Osteoblast (primary cell): ENCODE measurements at regions not wholly inside any gene's neighbourhood (a gene's known extent, or its start where the extent isn't known, plus 50 kb on each side); places are given as distances from the start of the nearest gene placed in this dataset.
A peak's percentile ranks its signal among the peaks of the same experiment; 100 is the strongest.
"Not testable (repeated sequence)": the region's sequence is repeated elsewhere in the genome, so short reads cannot be mapped to it uniquely, and the experiment has no call there.

Experiments used
- DNase-seq: peaks from one replicate; pipeline ENCODE4 v3.0.0; 2011; ENCODE audit warnings: low spot score, mixed read lengths; ENCODE audit not compliant: insufficient read length; ENCODE audit errors: missing footprints
- H2AFZ ChIP-seq: 2 replicates; pipeline ENCODE4 v1.6.0; 2011; ENCODE audit warnings: mild to moderate bottlenecking, low read length
- H3K27ac ChIP-seq: 2 replicates; pipeline ENCODE4 v1.5.1; 2011; ENCODE audit warnings: mild to moderate bottlenecking, low read depth, low read length, moderate library complexity
- H3K27me3 ChIP-seq: 2 replicates; pipeline ENCODE4 v1.6.0; 2012; ENCODE audit warnings: mild to moderate bottlenecking, control low read depth, inconsistent platforms, low read length, moderate library complexity; ENCODE audit not compliant: insufficient read depth
- H3K36me3 ChIP-seq: 2 replicates; pipeline ENCODE4 v1.5.1; 2011; ENCODE audit warnings: mild to moderate bottlenecking, low read length, control low read depth, moderate library complexity; ENCODE audit not compliant: insufficient read depth
- H3K4me1 ChIP-seq: 2 replicates; pipeline ENCODE4 v1.5.1; 2011; ENCODE audit warnings: mild to moderate bottlenecking, low read length, control low read depth, moderate library complexity; ENCODE audit not compliant: insufficient read depth
- H3K4me2 ChIP-seq: 2 replicates; pipeline ENCODE4 v1.6.0; 2011; ENCODE audit warnings: mild to moderate bottlenecking, low read length; ENCODE audit not compliant: insufficient read depth
- H3K4me3 ChIP-seq: fragments of 200-600 bp; sonication (generic); 3 replicates; pipeline ENCODE4 v1.5.1; 2012; ENCODE audit warnings: mild to moderate bottlenecking, low read length, inconsistent platforms; ENCODE audit not compliant: insufficient read depth
- H3K79me2 ChIP-seq: 2 replicates; pipeline ENCODE4 v1.6.0; 2012; ENCODE audit warnings: mild to moderate bottlenecking, low read length, control low read depth, inconsistent platforms; ENCODE audit not compliant: insufficient read depth
- H3K9me3 ChIP-seq: 2 replicates; pipeline ENCODE4 v1.5.1; 2011; ENCODE audit warnings: low read depth, low read length, control low read depth
- H4K20me1 ChIP-seq: 2 replicates; pipeline ENCODE4 v1.6.0; 2012; ENCODE audit warnings: mild to moderate bottlenecking, low read length, control low read depth; ENCODE audit not compliant: insufficient read depth
- TF ChIP-seq, protein P1 (sequence below): IDR thresholded peaks from 2 replicates; pipeline ENCODE4 v1.5.1; 2011; ENCODE audit warnings: mild to moderate bottlenecking, low read depth, low read length, moderate library complexity; ENCODE audit errors: extremely low read depth

DNA sequence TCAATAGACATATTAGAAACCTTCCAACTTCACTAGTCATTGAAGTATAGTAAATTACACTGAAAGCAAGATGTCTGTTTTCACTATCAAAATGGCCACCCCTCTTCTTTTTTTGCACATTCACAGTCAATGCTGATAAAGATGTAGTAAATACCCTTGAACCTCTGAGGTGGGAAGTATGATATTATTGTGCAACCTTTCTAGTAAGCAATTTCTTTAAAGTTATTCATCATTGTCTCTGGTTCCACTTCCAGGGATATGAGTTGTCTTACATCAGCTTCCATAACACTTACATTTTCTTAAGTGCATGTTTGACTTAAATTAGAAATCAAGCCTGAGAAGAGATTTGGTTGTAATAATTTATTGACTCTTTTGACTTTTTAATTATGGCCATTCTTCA, 453.9 kb upstream of the MGAT4C start:
- no peak overlapping the region for H3K4me2 ChIP-seq
- H2AFZ ChIP-seq: no peak overlapping the region
- no peaks in the 10 kb centered on the region for H3K27me3 ChIP-seq
- peaks cover 2% of the 10 kb centered on the region for H3K9me3 ChIP-seq
- H3K79me2 ChIP-seq: no peaks in the 10 kb centered on the region
- TF ChIP-seq, protein P1, sequence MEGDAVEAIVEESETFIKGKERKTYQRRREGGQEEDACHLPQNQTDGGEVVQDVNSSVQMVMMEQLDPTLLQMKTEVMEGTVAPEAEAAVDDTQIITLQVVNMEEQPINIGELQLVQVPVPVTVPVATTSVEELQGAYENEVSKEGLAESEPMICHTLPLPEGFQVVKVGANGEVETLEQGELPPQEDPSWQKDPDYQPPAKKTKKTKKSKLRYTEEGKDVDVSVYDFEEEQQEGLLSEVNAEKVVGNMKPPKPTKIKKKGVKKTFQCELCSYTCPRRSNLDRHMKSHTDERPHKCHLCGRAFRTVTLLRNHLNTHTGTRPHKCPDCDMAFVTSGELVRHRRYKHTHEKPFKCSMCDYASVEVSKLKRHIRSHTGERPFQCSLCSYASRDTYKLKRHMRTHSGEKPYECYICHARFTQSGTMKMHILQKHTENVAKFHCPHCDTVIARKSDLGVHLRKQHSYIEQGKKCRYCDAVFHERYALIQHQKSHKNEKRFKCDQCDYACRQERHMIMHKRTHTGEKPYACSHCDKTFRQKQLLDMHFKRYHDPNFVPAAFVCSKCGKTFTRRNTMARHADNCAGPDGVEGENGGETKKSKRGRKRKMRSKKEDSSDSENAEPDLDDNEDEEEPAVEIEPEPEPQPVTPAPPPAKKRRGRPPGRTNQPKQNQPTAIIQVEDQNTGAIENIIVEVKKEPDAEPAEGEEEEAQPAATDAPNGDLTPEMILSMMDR: no peak
- DNase-seq: no peak
- peaks cover 14% of the 10 kb centered on the region for H3K4me1 ChIP-seq
- no peaks in the 10 kb centered on the region for H4K20me1 ChIP-seq
- no peak overlapping the region for H3K4me3 ChIP-seq
- no peak overlapping the region for H3K27ac ChIP-seq
- H3K36me3 ChIP-seq: no peaks in the 10 kb centered on the region

DNA sequence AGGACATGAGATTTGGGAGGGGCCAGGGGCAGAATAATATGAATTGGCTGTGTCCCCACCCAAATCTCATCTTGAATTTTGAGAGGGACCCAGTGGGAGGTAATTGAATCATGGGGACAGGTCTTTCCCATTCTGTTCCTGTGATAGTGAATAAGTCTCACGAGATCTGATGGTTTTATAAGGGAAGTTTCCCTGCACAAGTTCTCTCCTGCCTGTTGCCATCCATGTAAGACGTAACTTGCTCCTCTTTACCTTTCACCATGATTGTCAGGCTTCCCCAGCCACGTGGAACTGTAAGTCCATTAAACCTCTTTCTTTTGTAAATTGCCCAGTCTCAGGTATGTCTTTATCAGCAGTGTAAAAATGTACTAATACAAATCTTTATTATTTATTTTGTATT, 452.8 kb upstream of the MGAT4C start:
- not testable (repeated sequence) for H4K20me1 ChIP-seq, H3K36me3 ChIP-seq, DNase-seq, H3K27ac ChIP-seq, H3K9me3 ChIP-seq, H3K4me3 ChIP-seq, H3K79me2 ChIP-seq, H3K4me2 ChIP-seq, H2AFZ ChIP-seq, H3K27me3 ChIP-seq
- peaks cover 14% of the 10 kb centered on the region for H3K4me1 ChIP-seq

DNA sequence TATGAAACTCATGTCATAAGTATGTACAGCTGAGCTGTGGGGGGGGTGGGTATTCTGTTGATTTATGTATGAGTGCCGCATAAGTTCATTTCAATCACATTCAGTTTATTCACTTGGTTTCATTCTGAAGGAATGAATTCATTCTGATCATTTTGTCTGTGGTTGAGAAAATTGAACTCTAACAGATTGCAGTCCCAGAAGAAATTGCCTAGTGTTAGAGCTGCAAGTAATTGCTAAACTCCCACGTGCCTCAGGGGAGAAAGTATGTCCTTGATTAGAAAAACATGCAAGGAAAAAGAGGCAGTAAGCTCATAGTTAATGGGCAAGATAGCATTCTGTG, 442.4 kb upstream of the MGAT4C start:
- H3K4me2 ChIP-seq: peak overlapping the region; percentile 70
- H4K20me1 ChIP-seq: no peaks in the 10 kb centered on the region
- H3K27ac ChIP-seq: no peak overlapping the region
- peak; percentile 62 for DNase-seq
- no peak overlapping the region for H3K4me3 ChIP-seq
- H3K4me1 ChIP-seq: peaks cover 11% of the 10 kb centered on the region
- no peaks in the 10 kb centered on the region for H3K9me3 ChIP-seq
- TF ChIP-seq, protein P1: no peak
- no peaks in the 10 kb centered on the region for H3K79me2 ChIP-seq
- H3K36me3 ChIP-seq: no peaks in the 10 kb centered on the region
- no peaks in the 10 kb centered on the region for H3K27me3 ChIP-seq
- peak overlapping the region; percentile 11 for H2AFZ ChIP-seq

DNA sequence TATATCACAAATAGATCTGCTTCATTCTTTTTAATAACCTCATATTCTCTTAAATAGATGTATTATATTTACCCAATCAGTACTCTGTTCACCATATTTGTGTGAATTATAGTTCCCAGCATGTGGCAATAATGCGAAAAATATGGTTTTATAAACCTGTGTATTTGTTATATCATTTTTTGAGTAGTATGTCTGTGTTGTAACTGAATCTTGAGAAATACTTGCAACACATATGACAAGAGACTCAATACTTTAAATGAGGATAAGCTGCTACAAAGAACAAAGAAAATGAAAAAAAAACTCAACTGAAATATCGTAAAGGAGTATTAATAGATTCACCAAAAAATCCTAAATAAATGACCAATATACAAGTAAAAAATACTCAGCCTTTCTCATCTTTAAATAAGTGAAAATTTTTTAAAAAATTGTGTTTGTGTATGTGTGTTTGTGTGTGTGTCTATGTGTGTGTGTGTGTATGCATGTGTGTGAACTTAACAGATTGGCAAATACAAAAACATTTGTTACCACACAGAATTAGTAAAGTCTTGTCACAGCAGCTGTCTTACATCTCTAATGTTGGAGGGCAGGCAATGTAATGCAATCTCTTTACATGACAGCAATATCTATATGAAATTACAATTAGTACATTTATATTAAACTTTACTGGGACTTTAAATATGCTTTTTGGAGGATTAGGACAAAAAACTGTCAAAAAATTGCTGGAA, 441.9 kb upstream of the MGAT4C start:
- H3K79me2 ChIP-seq: no peaks in the 10 kb centered on the region
- peak overlapping the region; percentile 70 for H3K4me2 ChIP-seq
- H3K4me3 ChIP-seq: no peak overlapping the region
- H3K27ac ChIP-seq: no peak overlapping the region
- no peaks in the 10 kb centered on the region for H3K9me3 ChIP-seq
- peaks cover 11% of the 10 kb centered on the region for H3K4me1 ChIP-seq
- H4K20me1 ChIP-seq: no peaks in the 10 kb centered on the region
- H3K36me3 ChIP-seq: no peaks in the 10 kb centered on the region
- peak overlapping the region; percentile 11 for H2AFZ ChIP-seq
- TF ChIP-seq, protein P1: no peak
- DNase-seq: no peak
- H3K27me3 ChIP-seq: no peaks in the 10 kb centered on the region
